ENCODE measurements at regions not wholly inside any gene's neighbourhood (a gene's known extent, or its start where the extent isn't known, plus 50 kb on each side); places are given as distances from the start of the nearest gene placed in this dataset.

- TF ChIP-seq, protein P1, sequence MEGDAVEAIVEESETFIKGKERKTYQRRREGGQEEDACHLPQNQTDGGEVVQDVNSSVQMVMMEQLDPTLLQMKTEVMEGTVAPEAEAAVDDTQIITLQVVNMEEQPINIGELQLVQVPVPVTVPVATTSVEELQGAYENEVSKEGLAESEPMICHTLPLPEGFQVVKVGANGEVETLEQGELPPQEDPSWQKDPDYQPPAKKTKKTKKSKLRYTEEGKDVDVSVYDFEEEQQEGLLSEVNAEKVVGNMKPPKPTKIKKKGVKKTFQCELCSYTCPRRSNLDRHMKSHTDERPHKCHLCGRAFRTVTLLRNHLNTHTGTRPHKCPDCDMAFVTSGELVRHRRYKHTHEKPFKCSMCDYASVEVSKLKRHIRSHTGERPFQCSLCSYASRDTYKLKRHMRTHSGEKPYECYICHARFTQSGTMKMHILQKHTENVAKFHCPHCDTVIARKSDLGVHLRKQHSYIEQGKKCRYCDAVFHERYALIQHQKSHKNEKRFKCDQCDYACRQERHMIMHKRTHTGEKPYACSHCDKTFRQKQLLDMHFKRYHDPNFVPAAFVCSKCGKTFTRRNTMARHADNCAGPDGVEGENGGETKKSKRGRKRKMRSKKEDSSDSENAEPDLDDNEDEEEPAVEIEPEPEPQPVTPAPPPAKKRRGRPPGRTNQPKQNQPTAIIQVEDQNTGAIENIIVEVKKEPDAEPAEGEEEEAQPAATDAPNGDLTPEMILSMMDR (IDR thresholded peaks at IDR 0.05) = no peak
- no peak for TF ChIP-seq TCF7L2 (IDR thresholded peaks at IDR 0.05; ENCODE audit: low read depth, low read length)
Observed at GRCh38 chr6:147128056-147128455, 76.2 kb upstream of the STXBP5 start.
